ENCODE measurements at regions not wholly inside any gene's neighbourhood (a gene's known extent, or its start where the extent isn't known, plus 50 kb on each side); places are given as distances from the start of the nearest gene placed in this dataset.

- no peaks in the 10 kb centered on the region for H3K9me3 ChIP-seq (ENCODE audit: low read length)
- no peak overlapping the region for H3K4me2 ChIP-seq (ENCODE audit: low read length)
- H3F3A ChIP-seq (ENCODE audit: insufficient read depth, low read length, poor library complexity, severe bottlenecking): no peaks in the 10 kb centered on the region
- H3K9me2 ChIP-seq (ENCODE audit: insufficient read depth, low read length): no peaks in the 10 kb centered on the region
- no peak overlapping the region for H3K27ac ChIP-seq (ENCODE audit: low read length)
- H2AFZ ChIP-seq (ENCODE audit: low read depth, low read length): no peak overlapping the region
- H3K9ac ChIP-seq (ENCODE audit: low read length): no peak overlapping the region
- H3K79me2 ChIP-seq (replicated peaks; ENCODE audit: insufficient read depth, low read length): no peaks in the 10 kb centered on the region
- no peaks in the 10 kb centered on the region for H3K27me3 ChIP-seq (ENCODE audit: insufficient read depth, low read depth, low read length)
- no peaks in the 10 kb centered on the region for H4K20me1 ChIP-seq (ENCODE audit: insufficient read depth)
- no peaks in the 10 kb centered on the region for H3K36me3 ChIP-seq (ENCODE audit: insufficient read depth, low read length)
- no peak for TF ChIP-seq MXI1 (conservative IDR thresholded peaks at IDR 0.05; ENCODE audit: poor library complexity, severe bottlenecking)
- no peak for TF ChIP-seq SMC3 (conservative IDR thresholded peaks at IDR 0.05; ENCODE audit: poor library complexity)
- no peak for TF ChIP-seq EP300 (conservative IDR thresholded peaks at IDR 0.05; ENCODE audit: poor library complexity, severe bottlenecking)
- TF ChIP-seq TAF1 (IDR thresholded peaks at IDR 0.05; ENCODE audit: low read depth): no peak
- no peak for TF ChIP-seq RAD21 (conservative IDR thresholded peaks at IDR 0.05)
- TF ChIP-seq EZH2 (IDR thresholded peaks at IDR 0.05; ENCODE audit: borderline replicate concordance, insufficient read depth, low read length, poor library complexity, severe bottlenecking): no peak
- TF ChIP-seq POLR2AphosphoS5 (IDR thresholded peaks at IDR 0.05): no peak
- TF ChIP-seq REST (IDR thresholded peaks at IDR 0.05; ENCODE audit: borderline replicate concordance): no peak
- TF ChIP-seq CTCF (IDR thresholded peaks at IDR 0.05; ENCODE audit: poor library complexity, severe bottlenecking): no peak
- no peak overlapping the region for H3K4me3 ChIP-seq (ENCODE audit: low read length)
Observed at GRCh38 chr4:77348815-77349214, 191.8 kb downstream of the CCNG2 start.

- Histone ChIP-seq H3K79me2 (replicated peaks; ENCODE audit: insufficient read depth, low read length) (no peaks in the 10 kb centered on the region), H3K9me3 (ENCODE audit: low read length) (no peaks in the 10 kb centered on the region), H3K4me2 (ENCODE audit: low read length) (no peak overlapping the region), H3K27me3 (ENCODE audit: insufficient read depth, low read depth, low read length) (no peaks in the 10 kb centered on the region), H3K9me2 (ENCODE audit: insufficient read depth, low read length) (no peaks in the 10 kb centered on the region), H3K27ac (ENCODE audit: low read length) (no peak overlapping the region), H3K36me3 (ENCODE audit: insufficient read depth, low read length) (no peaks in the 10 kb centered on the region), H3K4me3 (ENCODE audit: low read length) (no peak overlapping the region), H4K20me1 (ENCODE audit: insufficient read depth) (no peaks in the 10 kb centered on the region), H3F3A (ENCODE audit: insufficient read depth, low read length, poor library complexity, severe bottlenecking) (no peaks in the 10 kb centered on the region), H3K9ac (ENCODE audit: low read length) (no peak overlapping the region), H2AFZ (ENCODE audit: low read depth, low read length) (no peak overlapping the region)
- TF ChIP-seq EP300 (conservative IDR thresholded peaks at IDR 0.05; ENCODE audit: poor library complexity, severe bottlenecking) (no peak), CTCF (IDR thresholded peaks at IDR 0.05; ENCODE audit: poor library complexity, severe bottlenecking) (no peak), SMC3 (conservative IDR thresholded peaks at IDR 0.05; ENCODE audit: poor library complexity) (no peak), REST (IDR thresholded peaks at IDR 0.05; ENCODE audit: borderline replicate concordance) (no peak), POLR2AphosphoS5 (IDR thresholded peaks at IDR 0.05) (no peak), MXI1 (conservative IDR thresholded peaks at IDR 0.05; ENCODE audit: poor library complexity, severe bottlenecking) (no peak), EZH2 (IDR thresholded peaks at IDR 0.05; ENCODE audit: borderline replicate concordance, insufficient read depth, low read length, poor library complexity, severe bottlenecking) (no peak)
Observed at GRCh38 chr4:77349364-77349763, 192.4 kb downstream of the CCNG2 start.

Measured in neural cell (in vitro differentiated cells).